Stimulated activated CD8-positive, alpha-beta memory T cell treated with anti-CD3 and anti-CD28 coated beads, Interleukin-12 subunit alpha, Interleukin-12 subunit beta, amount 100 ng/mL, for 4 hours (primary cell): ENCODE measurements at regions not wholly inside any gene's neighbourhood (a gene's known extent, or its start where the extent isn't known, plus 50 kb on each side); places are given as distances from the start of the nearest gene placed in this dataset.
"Not testable (repeated sequence)": the region's sequence is repeated elsewhere in the genome, so short reads cannot be mapped to it uniquely, and the experiment has no call there.

Experiments
- DNase-seq: peaks from one replicate; pipeline ENCODE4 v3.0.0-alpha.2; 2020; ENCODE audit warnings: low read depth

- DNase-seq = not testable (repeated sequence)
These were observed 264.0 kb downstream of the SMARCA2 start for GRCh38 chr9:2279138-2279537.

DNA sequence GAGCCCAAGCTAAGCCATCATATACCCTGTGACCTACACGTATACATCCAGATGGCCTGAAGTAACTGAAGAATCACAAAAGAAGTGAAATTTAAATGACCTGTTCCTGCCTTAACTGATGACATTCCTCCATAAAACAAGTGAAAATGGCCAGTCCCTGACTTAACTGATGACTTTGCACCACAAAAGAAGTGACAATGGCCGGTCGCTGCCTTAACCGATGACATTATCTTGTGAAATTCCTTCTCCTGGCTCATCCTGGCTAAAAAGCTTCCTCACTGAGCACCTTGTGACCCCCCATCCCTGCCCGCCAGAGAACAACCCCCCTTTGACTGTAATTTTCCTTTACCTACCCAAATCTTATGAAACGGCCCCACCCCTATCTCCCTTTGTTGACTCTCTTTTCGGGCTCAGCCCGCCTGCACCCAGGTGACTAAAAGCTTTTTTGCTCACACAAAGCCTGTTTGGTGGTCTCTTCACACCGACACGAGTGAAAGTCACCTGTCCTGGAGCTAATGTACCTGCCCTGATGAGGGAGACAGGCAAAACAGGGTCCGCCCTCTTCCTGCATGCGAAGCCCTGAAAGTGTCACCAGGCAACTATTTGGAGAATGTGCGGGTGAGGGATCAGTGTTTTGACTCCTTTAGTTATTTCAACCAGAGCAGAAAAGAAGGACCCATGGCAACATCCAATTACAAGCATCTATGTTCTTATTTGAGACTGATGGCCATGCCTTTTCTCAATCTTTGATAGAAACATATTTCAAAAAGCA is 266.1 kb downstream of the SMARCA2 start:
- DNase-seq = no peak

DNA sequence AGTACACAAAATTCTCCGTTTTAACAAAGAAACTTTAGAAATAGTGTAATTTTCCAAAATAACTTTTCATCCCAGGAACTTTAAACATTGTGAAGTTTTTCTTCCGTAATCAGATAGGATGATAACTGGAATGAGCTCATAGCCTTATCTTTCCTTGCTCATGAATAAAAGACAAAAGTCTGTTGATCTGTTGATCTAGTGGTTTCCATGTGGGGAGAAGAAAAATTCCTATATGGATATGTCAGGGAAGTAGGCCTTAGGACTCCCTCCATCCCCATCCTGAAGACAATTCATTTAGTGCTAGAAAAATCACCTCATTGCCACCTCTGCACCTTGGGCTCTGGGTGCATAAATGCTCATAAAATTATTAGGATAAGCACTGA is 266.6 kb downstream of the SMARCA2 start:
- DNase-seq = no peak

GRCh38 chr9:2284770-2285169 is 269.6 kb downstream of the SMARCA2 start:
- DNase-seq = no peak

DNA sequence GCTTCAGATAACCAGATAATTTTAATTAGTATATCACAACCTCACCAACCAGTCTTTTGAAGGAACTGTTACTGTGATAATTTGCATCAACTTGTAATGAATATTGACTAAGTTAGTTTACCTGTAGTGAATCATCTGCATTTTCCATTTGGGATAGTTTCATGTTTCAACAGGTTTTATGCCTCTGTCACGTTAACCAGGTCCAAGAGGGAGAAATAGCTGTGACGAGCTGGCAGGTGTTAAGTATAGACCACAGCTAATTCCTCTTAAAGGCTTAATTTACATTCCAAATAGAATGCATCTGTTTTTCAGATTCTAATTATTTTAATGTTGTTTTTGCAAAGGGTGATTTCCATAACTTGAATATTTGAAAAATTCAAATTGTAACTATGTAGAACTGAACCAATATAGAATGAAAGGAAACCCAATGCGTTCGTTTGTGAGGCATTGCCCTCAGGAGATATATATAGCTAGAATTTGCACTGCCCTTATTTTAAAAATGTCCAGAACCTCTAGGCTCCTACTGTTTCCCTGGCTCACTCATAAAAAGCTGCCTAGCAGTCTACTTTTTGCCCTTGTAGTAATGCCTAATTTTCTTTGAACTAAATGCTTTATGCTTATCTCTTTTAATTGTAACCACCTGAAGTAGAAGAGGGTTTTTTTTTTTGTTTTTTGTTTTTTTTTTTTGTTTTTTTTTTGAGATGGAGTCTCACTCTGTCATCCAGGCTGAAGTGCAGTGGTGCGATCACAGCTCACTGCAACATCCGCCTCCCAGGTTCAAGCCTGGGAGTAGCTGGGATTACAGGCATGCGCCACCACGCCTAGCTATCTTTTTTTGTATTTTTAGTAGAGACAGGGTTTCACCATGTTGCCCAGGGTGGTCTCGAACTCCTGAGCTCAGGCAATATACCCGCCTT is 270.5 kb downstream of the SMARCA2 start:
- no peak for DNase-seq

GRCh38 chr9:2286333-2286705 is 271.2 kb downstream of the SMARCA2 start:
- DNase-seq = no peak

DNA sequence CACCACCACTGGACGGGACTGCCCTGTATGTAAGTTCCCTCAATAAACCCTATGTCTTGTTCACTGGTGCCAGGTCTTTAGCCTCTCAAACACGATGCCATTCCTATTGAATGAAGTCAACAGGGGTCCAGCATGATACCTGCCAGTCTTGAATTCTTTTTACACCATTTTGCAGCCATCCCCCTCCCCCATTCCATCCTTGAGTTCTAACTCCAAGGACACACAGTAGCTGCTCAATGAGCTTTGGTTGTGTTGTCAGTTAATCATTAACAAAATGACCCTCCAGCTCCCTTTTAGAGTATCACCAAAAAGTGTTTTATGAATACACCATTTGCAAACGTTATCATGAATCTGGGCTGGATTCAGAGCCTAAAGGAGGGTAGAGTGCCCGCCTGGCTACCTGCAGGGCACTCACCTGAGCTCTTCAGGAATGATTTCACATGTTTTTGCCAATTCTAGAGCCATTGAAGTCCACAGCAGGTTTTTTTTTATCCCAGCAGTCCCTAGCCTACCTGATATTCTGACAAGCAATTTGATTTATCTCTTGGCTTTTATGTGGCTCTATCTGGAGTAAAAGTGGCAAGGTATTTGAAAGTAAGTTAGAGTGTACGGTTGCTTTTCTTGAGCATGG is 271.8 kb downstream of the SMARCA2 start:
- DNase-seq = no peak

DNA sequence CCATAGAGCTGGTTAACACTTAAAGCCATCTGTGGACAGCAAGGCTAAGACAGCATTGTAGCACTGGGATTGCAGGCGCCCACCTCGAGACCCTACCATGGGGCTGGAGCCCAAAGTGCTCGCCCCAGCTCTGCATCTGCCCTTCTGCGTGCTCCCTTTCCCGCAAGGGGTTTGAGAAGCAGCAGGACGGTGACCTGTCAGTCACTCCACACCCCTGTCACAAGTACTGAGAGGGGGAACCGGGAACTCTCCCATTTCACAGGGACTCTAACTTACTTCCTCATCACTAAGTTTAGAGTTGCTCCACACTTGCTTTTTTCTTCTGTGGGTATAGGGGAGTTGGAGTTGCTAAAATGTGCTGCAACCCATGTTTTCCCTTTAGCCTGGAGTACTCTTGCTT is 273.2 kb downstream of the SMARCA2 start:
- no peak for DNase-seq

DNA sequence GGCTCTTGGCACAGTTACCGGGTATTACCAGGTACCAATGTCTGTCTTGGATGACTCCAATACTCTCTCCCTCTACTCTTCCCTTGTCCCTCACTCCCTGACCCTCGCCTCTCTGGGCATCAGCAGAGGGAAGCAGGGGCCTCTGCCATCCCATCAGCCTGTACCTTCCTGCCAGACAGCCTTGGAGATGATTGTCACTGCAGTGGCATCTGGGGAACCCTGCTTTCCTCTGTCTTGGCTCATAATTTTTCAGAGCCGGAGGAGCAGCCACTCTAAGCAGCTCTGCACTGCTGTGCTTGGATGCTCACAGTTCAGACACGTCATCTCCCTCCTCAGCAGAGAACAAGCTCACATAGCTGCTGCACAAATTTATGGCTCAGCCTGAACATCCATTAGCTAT is 274.1 kb downstream of the SMARCA2 start:
- no peak for DNase-seq

DNA sequence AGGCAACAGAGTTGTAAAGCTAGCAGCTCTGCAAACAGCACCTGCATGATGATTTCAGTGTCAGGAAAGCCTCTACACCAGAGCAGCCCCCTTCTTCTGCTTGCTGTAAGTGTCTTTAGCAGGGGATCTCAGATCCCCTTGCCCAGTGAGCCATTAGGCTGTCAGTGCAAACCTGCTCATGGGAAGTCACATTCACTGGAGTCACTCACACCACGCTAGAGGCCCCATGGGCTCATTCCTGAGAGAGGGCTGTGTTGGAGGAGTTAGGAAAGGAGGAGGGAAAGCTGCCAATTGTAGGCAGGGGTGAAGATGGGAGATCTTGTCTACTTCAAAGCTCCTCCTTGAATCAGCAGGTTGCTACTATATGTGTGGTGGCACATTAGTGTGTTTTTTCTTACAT is 275.2 kb downstream of the SMARCA2 start:
- DNase-seq = no peak

GRCh38 chr9:2291980-2292704 is 277.0 kb downstream of the SMARCA2 start:
- DNase-seq = no peak

DNA sequence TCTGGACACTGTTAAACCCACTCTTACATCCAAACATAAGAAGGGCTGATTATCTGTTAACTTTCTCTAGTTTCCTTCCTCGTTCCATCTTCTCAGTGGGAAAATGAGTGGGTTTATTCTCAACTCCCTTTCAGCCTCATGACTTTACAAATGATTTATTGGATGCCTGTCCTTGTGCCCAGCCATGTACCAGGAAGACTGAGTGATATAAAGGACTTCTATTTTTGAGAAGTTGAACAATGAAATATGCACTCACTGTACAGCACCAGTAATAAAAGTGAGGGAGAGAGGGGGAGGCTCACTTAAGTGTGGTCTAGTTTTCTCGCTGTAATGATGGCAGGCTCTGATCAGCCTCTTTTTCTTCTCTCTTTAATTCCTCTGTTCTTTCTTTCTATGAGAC is 277.6 kb downstream of the SMARCA2 start:
- DNase-seq = no peak

DNA sequence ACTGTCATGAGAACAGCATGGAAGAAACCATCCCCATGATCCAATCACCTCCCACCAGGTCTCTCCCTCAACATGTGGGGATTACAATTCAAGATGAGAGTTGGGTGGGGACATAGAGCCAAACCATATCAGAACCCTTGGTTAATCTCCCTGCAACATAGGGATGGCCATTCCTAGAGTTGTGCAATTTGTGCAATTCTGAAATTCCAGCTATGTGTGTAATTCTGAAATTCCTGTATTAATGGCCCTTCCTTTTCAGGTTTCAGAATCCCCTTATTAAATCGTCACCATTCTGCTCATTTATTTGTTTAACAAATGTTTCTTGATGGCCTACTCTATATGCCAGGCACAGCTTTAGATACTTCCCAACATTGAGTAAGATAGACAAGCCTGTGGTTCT is 282.6 kb downstream of the SMARCA2 start:
- no peak for DNase-seq

- no peak for DNase-seq
These were observed 283.1 kb downstream of the SMARCA2 start for GRCh38 chr9:2298217-2298616.

- no peak for DNase-seq
These were observed 284.2 kb downstream of the SMARCA2 start for GRCh38 chr9:2299156-2299842.

- DNase-seq = no peak
These were observed 284.7 kb downstream of the SMARCA2 start for GRCh38 chr9:2299843-2300205.

DNA sequence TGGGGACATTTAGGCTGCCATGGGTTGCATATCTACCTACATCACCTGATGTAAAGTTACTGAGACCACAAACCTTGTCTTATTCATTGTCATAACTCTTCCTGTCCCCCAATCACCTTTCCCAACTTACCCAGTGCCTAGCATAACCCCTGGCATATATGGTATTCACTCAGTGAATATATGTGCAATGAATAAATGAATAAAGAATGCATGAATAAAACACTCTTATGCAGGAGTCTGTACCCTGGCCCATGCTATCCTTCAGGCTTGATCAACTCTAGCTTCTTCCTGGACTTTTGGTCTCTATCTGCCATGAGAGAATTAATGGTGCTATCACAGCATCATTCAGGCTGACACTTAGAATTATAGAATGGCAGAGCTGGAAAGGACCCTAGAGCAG is 285.2 kb downstream of the SMARCA2 start:
- no peak for DNase-seq

GRCh38 chr9:2302606-2303005 is 287.5 kb downstream of the SMARCA2 start:
- no peak for DNase-seq

DNA sequence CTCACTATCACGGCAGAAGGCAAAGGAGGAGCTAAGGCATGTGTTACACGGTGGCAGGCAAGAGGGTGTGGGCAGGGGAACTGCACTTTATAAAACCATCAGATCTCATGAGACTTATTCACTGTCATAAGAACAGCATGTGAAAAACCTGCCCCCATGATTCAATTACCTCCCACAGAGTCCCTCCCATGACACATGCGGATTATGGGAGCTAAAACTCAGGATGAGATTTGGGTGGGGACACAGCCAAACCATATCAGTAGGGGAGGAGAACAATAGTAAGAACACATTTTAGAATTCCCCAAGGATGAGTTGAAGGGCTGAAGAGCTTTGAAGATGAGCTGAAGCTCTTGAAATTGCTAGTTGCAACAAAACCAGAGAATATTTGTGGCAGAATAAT is 287.9 kb downstream of the SMARCA2 start:
- DNase-seq = no peak

DNA sequence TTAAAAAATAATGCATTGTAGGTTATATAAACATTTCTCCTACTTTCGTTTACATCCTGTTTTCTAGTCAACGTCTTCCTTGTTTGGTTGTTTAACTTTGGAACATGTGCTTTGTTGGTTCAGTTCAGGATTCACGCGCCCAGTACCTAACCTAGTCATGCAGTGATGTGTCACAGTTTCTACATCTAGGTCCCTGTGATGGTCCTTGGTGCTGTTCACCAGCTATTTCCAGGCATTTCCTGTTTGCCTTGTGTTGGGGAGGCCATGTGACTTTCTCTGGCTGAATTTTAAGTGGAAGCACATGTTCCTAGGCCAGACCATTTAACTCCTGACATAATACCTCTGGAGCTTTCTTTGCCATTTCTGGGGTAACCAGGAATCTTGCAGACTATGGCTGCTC is 292.3 kb downstream of the SMARCA2 start:
- no peak for DNase-seq

GRCh38 chr9:2311920-2312319 is 296.8 kb downstream of the SMARCA2 start:
- DNase-seq = no peak

- DNase-seq = no peak
These were observed 298.4 kb downstream of the SMARCA2 start for GRCh38 chr9:2313512-2313911.
